IMR-90 (cell line): ENCODE measurements at regions not wholly inside any gene's neighbourhood (a gene's known extent, or its start where the extent isn't known, plus 50 kb on each side); places are given as distances from the start of the nearest gene placed in this dataset.

ENCODE experiments used
- ATAC-seq: fragments of 200-7000 bp; cut with Tn5 transposase; 2 replicates; pipeline ENCODE4 v1.9.1; 2020; ENCODE audit warnings: low read depth, mild to moderate bottlenecking, moderate library complexity
- BruUV-seq: library from RNA; stranded (reverse); fragments of 400-500 nt; replicated peaks from 2 replicates; lab custom pipeline; 2021; lab: Mats Ljungman, UMichigan
- CTCF ChIA-PET: fragments of 300-600 bp; formaldehyde crosslinking; extraction: SDS; loops from one replicate; lab custom pipeline; 2021; ENCODE audit warnings: antibody characterized with exemption; lab: Yijun Ruan, JAX
- POLR2A ChIA-PET: fragments of 300-600 bp; sonication (Branson Sonifier 250); formaldehyde crosslinking; loops from one replicate; lab custom pipeline; 2022; ENCODE audit warnings: antibody characterized with exemption; ENCODE audit not compliant: unreplicated experiment; lab: Charles Lee
- DNase-seq: peaks from one replicate; pipeline ENCODE4 v3.0.0; 2013
- H2AFZ ChIP-seq: replicated peaks from 2 replicates; pipeline ENCODE3; 2013; ENCODE audit warnings: low read length, mild to moderate bottlenecking; ENCODE audit not compliant: poor library complexity
- H2AK5ac ChIP-seq: 2 replicates; pipeline ENCODE4 v1.6.1; 2013; ENCODE audit warnings: low read depth, low read length, inconsistent platforms
- H2AK9ac ChIP-seq: replicated peaks from 2 replicates; pipeline ENCODE3; 2013; ENCODE audit warnings: mild to moderate bottlenecking, low read depth, low read length, moderate library complexity; ENCODE audit not compliant: poor library complexity
- H2BK120ac ChIP-seq: 2 replicates; pipeline ENCODE4 v1.6.1; 2013; ENCODE audit warnings: low read depth, low read length, inconsistent platforms
- H2BK15ac ChIP-seq: 3 replicates; pipeline ENCODE4 v1.6.1; 2013; ENCODE audit warnings: low read depth, low read length, inconsistent platforms
- H2BK20ac ChIP-seq: 2 replicates; pipeline ENCODE4 v1.6.1; 2013; ENCODE audit warnings: low read depth, mild to moderate bottlenecking, inconsistent platforms, low read length, moderate library complexity
- H2BK5ac ChIP-seq: 2 replicates; pipeline ENCODE4 v1.6.1; 2013; ENCODE audit warnings: mild to moderate bottlenecking, low read depth, low read length, inconsistent platforms; ENCODE audit not compliant: poor library complexity, severe bottlenecking
- H3K14ac ChIP-seq: replicated peaks from 2 replicates; pipeline ENCODE4 v1.6.1; 2013; ENCODE audit warnings: low read depth, low read length, inconsistent platforms
- H3K18ac ChIP-seq: 2 replicates; pipeline ENCODE4 v1.6.1; 2013; ENCODE audit warnings: low read depth, low read length, control low read depth
- H3K23ac ChIP-seq: 2 replicates; pipeline ENCODE4 v1.6.1; 2013; ENCODE audit warnings: low read depth, low read length, inconsistent platforms
- H3K27ac ChIP-seq: 2 replicates; pipeline ENCODE4 v1.5.1; 2013; ENCODE audit warnings: mild to moderate bottlenecking, control low read depth, low read length; ENCODE audit not compliant: insufficient read depth
- H3K27me3 ChIP-seq: 2 replicates; pipeline ENCODE4 v1.6.1; 2013; ENCODE audit warnings: low read length; ENCODE audit not compliant: control insufficient read depth, insufficient read depth
- H3K36me3 ChIP-seq: 2 replicates; pipeline ENCODE4 v1.6.1; 2013; ENCODE audit warnings: low read length, mixed read lengths; ENCODE audit not compliant: control insufficient read depth, insufficient read depth
- H3K4ac ChIP-seq: 2 replicates; pipeline ENCODE4 v1.6.1; 2013; ENCODE audit warnings: low read depth, low read length, inconsistent platforms
- H3K4me1 ChIP-seq: 2 replicates; pipeline ENCODE4 v1.6.1; 2013; ENCODE audit warnings: low read length, mixed read lengths; ENCODE audit not compliant: control insufficient read depth, insufficient read depth
- H3K4me2 ChIP-seq: 2 replicates; pipeline ENCODE4 v1.6.1; 2013; ENCODE audit warnings: low read depth, mild to moderate bottlenecking, control low read depth, low read length, moderate library complexity
- H3K4me3 ChIP-seq: 2 replicates; pipeline ENCODE4 v1.5.1; 2013; ENCODE audit warnings: low read depth, mild to moderate bottlenecking, control low read depth, low read length, moderate library complexity; ENCODE audit not compliant: insufficient read depth
- H3K56ac ChIP-seq: 2 replicates; pipeline ENCODE4 v1.6.1; 2013; ENCODE audit warnings: low read length, inconsistent platforms; ENCODE audit not compliant: insufficient read depth; ENCODE audit errors: extremely low read depth
- H3K79me1 ChIP-seq, 2 experiments: 2 replicates each; pipeline ENCODE4 v1.6.1; 2013; ENCODE audit warnings: low read length in 2 of 2, inconsistent platforms in 1 of 2, low read depth in 1 of 2
- H3K9ac ChIP-seq: 2 replicates; pipeline ENCODE4 v1.6.1; 2013; ENCODE audit warnings: low read depth, low read length, control low read depth
- H3K9me1 ChIP-seq: 2 replicates; pipeline ENCODE4 v1.6.1; 2013; ENCODE audit warnings: low read length, inconsistent platforms; ENCODE audit not compliant: insufficient read depth
- H3K9me3 ChIP-seq: 2 replicates; pipeline ENCODE4 v1.6.1; 2013; ENCODE audit warnings: low read length; ENCODE audit not compliant: control insufficient read depth, insufficient read depth
- H4K20me1 ChIP-seq: 2 replicates; pipeline ENCODE4 v1.6.1; 2013; ENCODE audit warnings: low read length, inconsistent platforms; ENCODE audit not compliant: insufficient read depth
- H4K5ac ChIP-seq: 2 replicates; pipeline ENCODE4 v1.6.1; 2013; ENCODE audit warnings: mild to moderate bottlenecking, low read depth, low read length, control low read depth
- H4K8ac ChIP-seq, 2 experiments: 2 replicates each; pipeline ENCODE4 v1.6.1; 2013; ENCODE audit warnings: low read depth in 2 of 2, low read length in 2 of 2, control low read depth in 1 of 2, inconsistent platforms in 1 of 2
- H4K91ac ChIP-seq: 2 replicates; pipeline ENCODE4 v1.6.1; 2013; ENCODE audit warnings: low read depth, low read length, inconsistent platforms; ENCODE audit not compliant: insufficient read depth
- MAFK ChIP-seq: IDR thresholded peaks from 2 replicates; pipeline ENCODE4 v1.6.1; 2012; ENCODE audit warnings: low read depth, low read length, improper control_type of control experiment
- WGBS, 2 experiments: methylation state at CpG; one replicate each; pipeline versions ENCODE4 v1.1.5 to v1.1.7; 2013; ENCODE audit warnings: missing lambda C conversion rate in 2 of 2; ENCODE audit not compliant: insufficient read length in 1 of 2; ENCODE audit errors: extremely low coverage in 2 of 2; 5-methylcytosine and 5-hydroxymethylcytosine counted together
- dilution Hi-C: fragments of 300-500 bp; cut with HindIII; formaldehyde crosslinking; loops from one replicate; pipeline ENCODE4 v1.14.3; 2018; ENCODE audit warnings: low sequenced_read_pairs; ENCODE audit not compliant: unreplicated experiment
- in situ Hi-C: fragments of 300-500 bp; cut with MboI; formaldehyde crosslinking; loops from 3 replicates; pipeline ENCODE4 v1.14.3; 2019; ENCODE audit warnings: low sequenced_read_pairs, inconsistent platforms, mixed read lengths
- intact Hi-C: fragments of 100-400 bp; cut with micrococcal nuclease; formaldehyde crosslinking; loops from 2 replicates; pipeline ENCODE4 v1.10.0; 2022

- Histone ChIP-seq H2AK9ac (no peak overlapping the region), H3K4ac (no peak overlapping the region), H3K14ac (no peak overlapping the region), H3K9ac (no peak overlapping the region), H3K27ac (no peak overlapping the region), H3K4me1 (no peaks in the 10 kb centered on the region), H2BK15ac (no peak overlapping the region), H2AK5ac (no peak overlapping the region), H3K4me3 (no peak overlapping the region), H3K9me3 (no peaks in the 10 kb centered on the region), H4K20me1 (no peaks in the 10 kb centered on the region), H2AFZ (no peak overlapping the region), H3K79me1 (no peaks in the 10 kb centered on the region), H3K4me2 (no peak overlapping the region), H2BK120ac (no peak overlapping the region), H4K5ac (no peak overlapping the region), H3K56ac (no peak overlapping the region), H2BK20ac (no peak overlapping the region), H3K18ac (no peak overlapping the region), H4K8ac (no peak overlapping the region), H2BK5ac (no peak overlapping the region), H3K27me3 (peaks cover 2% of the 10 kb centered on the region; the same call in 1 of the 2 replicates), H4K91ac (no peak overlapping the region), H3K36me3 (no peaks in the 10 kb centered on the region), H3K9me1 (no peaks in the 10 kb centered on the region), H3K23ac (no peak overlapping the region)
- dilution Hi-C loops: no loop called here
- WGBS, 2 experiments: no CpG with 5 or more reads among the region's 6 CpGs
- intact Hi-C loops: no loop called here
- ATAC-seq (no peak), DNase-seq (no peak)
- ChIA-PET POLR2A (no interaction called here), CTCF (no interaction called here)
- in situ Hi-C loops: no loop called here
- BruUV-seq: no TSS peak
- TF ChIP-seq MAFK: no peak
These were observed 278.0 kb downstream of the EPHA4 start for GRCh38 chr2:221293949-221294742.
